NB4 (cell line): ENCODE measurements at regions not wholly inside any gene's neighbourhood (a gene's known extent, or its start where the extent isn't known, plus 50 kb on each side); places are given as distances from the start of the nearest gene placed in this dataset.

Experiments
- CTCF ChIP-seq: IDR thresholded peaks from one replicate; pipeline ENCODE4 v1.5.1; 2012; ENCODE audit warnings: low read depth, low read length
- MYC ChIP-seq: IDR thresholded peaks from 2 replicates; pipeline ENCODE4 v1.6.1; 2011; ENCODE audit warnings: low read depth, low read length

- TF ChIP-seq CTCF: no peak
- no peak for TF ChIP-seq MYC
These were observed 117.8 kb upstream of the PLXNA2 start for GRCh38 chr1:208362011-208362410.
